GM19035 (cell line): ENCODE measurements at regions not wholly inside any gene's neighbourhood (a gene's known extent, or its start where the extent isn't known, plus 50 kb on each side); places are given as distances from the start of the nearest gene placed in this dataset.
"Not testable (repeated sequence)": the region's sequence is repeated elsewhere in the genome, so short reads cannot be mapped to it uniquely, and the experiment has no call there.

Experiments
- ATAC-seq: cut with Tn5 transposase; IDR thresholded peaks from one replicate; pipeline ENCODE4 v1.9.1; 2021; ENCODE audit not compliant: unreplicated experiment

DNA sequence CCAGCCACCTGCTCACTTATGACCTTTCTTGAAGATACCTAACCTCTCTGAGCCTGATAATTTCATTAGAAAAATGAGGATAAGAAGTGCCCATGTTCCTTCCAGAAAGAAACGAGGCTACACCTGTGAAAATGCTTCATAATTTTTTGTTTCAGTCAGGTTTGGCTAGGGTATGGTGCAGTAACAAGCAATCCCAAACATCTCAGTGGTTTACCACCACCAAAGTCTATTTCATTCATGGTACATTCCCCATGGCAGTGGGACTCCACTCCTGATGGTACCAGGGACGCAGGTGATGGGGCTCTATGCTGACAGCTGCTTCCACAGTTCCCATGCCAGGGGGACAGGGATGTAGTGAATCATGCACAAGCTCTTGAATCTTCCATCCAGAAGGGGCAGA, 147.6 kb upstream of the CES5A start:
- no peak for ATAC-seq

DNA sequence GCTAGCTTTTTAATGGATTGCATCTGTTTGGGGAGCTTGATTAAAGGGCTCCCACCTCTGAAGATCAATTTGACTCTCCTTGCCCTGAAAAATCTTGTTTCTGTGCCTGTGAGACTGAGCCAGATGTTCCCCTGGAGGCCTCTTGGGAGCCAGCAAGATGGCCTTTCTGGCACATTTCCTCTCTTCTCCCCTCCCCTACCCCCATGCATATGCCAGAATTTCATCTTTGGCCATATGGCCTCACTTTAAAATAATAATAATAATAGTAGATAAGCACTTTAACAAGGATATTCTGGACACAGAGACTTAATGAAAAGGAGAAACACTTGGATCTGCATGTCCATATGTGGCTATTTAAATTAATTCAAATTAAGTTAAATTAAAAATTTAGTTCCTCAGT, 144.1 kb upstream of the CES5A start:
- ATAC-seq: no peak

DNA sequence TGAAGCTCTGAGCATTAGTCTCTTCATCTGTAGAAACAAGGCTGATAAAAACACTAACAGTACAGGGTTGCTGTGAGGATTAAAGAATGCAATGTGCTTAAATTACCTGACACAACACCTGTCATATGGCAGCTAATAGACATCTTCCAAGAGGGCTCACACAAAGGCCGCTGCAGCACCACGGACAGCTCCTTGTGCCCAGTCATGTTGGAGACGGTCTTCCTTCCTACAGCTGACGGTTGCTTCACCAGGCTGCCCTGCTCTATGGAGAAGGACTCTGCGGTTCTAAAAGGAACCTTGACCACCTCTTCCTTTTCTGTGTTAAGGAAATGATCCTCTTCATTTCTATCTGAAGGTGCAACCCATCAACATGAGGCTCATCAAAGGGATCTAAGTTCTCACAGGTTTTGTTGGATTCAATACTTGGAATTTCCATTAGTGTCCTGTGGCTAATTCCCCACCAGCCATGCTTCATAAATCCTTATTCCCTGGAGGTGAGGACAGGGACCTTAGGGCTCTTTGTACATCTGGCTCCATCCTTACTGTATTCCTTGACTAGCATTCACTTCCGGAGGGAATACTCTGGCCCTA, 138.9 kb upstream of the CES5A start:
- ATAC-seq: no peak

DNA sequence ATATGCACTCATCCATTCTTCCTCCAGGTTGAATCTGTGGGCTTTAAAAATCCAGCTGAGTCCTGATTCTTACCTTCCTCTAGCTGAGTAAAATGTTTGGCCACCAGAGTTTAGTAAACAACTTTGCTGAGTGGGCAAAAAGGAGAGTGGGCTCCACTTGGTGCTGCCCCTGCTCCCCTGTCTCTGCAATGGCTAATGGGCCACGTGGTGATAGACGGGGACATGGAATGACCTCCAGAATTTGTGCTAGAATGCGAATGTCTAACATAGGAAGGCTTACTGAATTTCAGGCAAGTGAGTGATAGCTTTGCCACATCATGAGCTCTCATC, 137.3 kb upstream of the CES5A start:
- ATAC-seq: no peak

DNA sequence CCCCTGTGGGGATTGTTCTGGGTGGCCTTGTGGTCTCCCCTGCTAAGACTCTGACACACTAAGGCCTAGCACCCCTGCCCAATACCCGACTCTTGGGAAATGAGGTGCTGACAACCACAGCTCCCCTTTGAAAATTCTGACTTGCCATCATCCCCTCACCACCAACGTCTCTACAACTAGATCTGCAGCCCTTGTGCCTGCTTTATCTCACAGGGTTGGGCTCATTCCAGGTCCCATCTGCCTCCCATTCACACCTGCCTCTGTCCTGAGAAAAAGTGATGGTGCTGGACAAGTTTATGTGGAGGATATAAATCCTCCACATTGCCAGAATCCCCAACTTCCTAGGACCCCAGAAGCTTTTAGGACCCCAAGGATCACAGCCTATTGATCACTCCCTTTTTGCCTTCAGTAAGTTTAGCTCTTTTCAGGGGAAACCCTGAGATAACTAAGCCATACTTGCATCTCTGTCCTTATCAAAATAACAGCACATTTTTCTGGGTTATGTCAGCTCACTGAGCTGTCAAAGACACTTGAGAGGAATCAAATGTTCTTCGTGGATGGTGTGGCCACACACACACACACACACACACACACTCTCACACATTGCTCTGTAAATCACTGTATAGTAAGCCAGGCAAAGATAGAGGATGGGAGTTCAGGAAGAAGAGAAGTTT, 136.8 kb upstream of the CES5A start:
- ATAC-seq: no peak

DNA sequence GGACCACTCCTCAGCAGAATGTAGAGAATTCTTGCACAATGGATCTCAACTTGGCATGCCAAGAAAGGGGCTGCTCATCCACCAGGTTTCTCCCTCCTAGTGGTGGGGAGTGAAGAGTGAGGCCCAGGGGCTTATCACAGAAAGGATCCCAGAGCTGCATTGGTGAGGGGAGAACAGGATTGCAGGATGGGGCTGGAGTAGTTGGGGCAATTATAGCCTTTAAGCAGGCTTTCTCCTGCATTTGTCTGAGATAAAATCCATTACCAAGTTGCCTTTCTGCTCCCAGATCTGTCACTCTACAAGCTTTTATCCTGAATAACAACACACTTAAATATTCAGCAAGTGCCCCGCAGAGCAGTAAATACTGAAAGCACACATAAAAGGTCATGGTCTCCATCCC, 130.8 kb upstream of the CES5A start:
- no peak for ATAC-seq

DNA sequence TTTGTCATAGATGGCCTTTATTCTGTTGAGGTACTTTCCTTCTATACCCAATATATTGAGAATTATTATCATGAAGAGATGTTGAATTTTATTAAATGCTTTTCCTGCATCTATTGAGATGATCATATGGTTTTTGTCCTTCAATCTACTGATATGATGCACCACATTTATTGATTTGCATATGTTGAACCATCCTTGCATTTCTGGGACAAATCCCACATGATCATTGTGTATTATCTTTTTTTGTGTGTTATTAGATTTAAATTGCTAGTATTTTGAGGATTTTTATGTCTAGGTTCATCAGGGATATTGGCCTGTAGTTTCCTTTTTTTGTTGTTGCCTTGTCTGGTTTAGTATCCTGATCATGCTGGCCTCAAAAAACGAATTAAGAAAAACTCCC, 124.5 kb upstream of the CES5A start:
- no peak for ATAC-seq

DNA sequence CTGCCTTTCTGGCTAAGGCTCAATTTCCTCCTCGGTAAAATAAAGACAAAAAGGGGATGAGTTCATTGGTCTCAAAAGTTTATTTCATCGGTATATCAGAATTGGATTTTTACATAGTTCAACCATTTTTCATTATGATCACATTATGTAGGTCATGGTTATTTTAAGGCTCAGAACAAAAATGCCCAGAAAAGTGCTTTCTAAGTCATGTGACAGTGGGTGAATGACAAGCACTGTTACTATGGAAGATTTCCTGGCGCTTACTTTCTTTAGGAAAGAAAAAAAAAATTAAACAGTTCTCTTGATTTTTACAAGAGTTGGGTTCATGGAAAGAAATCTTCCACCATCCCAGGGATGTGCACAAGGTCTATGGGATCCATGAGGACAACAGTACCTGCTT, 117.9 kb upstream of the CES5A start:
- no peak for ATAC-seq

DNA sequence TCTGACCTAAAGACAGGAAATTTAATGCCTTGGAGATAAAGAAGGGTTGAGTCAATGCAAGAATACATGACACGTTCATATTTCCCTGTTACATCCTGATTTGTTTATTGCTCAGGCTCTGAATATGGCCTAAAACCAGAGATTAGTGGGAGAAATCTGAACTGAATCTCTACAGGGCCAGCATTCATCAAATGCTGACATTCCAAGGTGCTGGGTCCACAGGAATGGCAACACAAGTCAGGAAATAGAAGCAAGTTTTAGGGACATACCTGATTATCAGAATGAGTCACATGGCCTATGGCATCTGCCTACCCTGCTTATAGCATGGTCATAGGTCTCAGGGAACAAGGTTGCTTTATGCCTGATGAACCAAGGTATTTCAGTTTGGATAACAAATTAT, 117.4 kb upstream of the CES5A start:
- ATAC-seq: no peak

DNA sequence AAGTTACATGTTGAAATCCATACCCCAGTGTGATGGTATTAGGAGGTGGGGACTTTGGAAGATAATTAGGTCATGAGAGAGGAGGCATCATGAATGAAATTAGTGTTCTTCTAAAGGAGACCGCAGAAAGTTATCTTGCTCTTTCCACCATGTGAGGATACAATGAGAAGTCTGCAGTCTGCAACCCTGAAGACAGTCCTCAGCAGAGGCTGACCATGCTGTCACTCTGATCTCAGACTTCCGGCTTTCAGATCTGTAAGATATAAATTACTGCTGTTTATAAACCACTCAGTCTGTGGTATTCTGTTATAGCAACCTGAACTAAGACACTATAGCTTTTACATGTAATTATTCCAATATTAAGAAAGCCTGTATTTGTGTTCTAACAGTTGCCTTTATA, 116.7 kb upstream of the CES5A start:
- no peak for ATAC-seq

DNA sequence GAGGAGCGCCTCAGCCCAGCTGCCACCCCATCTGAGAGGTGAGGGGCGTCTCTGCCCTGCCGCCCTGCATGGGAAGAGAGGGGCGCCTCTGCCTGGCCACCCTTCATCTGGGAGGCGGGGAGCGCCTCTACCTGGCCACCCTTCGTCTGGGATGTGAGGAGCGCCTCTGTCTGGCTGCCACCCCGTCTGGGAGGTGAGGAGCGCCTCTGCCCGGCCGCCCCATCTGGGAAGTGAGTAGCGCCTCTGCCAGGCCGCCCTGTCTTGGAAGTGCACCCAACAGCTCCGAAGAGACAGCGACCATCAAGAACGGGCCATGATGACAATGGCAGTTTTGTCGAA, 114.4 kb upstream of the CES5A start:
- ATAC-seq: no peak

DNA sequence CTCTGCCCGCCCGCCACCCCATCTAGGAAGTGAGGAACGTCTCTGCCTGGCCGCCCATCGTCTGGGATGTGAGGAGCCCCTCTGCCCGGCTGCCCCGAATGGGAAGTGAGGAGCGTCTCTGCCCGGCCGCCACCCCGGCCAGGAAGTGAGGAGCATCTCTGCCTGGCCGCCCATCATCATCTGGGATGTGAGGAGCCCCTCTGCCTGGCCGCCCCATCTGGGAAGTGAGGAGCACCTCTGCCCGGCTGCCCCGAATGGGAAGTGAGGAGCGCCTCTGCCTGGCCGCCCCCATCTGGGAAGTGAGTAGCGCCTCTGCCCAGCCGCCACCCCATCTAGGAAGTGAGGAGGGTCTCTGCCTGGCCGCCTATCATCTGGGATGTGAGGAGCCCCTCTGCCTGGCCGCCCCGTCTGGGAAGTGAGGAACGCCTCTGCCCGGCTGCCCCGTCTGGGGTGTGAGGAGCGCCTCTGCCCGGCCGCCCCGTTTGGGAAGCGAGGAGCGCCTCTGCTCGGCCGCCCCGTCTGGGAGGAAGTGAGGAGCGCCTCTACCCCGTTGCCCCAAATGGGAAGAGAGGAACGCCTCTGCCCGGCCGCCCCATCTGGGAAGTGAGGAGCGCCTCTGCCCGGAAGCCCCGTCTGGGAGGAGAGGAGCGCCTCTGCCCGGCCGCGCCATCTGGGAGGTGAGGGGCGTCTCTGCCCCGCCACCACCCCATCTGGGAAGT, 113.8 kb upstream of the CES5A start:
- not testable (repeated sequence) for ATAC-seq

DNA sequence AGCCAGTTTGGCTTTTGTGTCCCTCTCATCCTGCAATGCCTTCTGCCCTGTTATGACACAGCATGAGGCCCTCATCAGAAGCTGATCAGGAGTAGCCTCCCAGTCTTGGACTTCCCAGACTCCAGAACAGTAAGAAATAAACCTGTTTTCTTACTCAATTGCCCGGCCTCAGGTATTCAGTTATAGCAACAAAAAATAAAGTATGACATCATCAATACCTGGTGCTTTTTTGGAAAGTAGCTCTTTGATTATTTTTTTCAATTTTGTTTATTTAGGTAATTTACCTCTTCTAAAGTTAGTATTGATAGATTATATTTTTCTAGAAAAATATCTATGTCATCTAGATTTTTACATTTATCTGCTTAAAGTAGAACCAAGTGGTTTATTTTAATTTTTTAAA, 112.8 kb upstream of the CES5A start:
- ATAC-seq: no peak

DNA sequence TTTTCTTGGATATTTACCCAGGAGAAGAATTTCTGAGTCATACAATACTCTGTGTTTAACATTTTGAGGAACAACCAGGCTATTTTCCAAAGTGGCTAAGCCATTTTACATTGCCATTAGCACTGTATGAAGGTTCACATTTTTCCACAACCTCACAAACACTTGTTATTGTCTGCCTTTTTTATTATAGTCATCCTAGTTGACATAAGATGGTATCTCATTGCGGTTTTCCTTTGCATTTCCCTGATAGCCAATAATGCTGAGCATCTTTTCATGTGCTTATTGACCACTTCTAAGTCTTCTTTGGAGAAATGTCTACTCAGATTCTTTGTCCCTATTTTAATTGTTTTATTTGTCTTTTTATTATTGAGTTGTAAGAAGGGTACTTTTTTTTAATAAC, 107.4 kb upstream of the CES5A start:
- no peak for ATAC-seq

DNA sequence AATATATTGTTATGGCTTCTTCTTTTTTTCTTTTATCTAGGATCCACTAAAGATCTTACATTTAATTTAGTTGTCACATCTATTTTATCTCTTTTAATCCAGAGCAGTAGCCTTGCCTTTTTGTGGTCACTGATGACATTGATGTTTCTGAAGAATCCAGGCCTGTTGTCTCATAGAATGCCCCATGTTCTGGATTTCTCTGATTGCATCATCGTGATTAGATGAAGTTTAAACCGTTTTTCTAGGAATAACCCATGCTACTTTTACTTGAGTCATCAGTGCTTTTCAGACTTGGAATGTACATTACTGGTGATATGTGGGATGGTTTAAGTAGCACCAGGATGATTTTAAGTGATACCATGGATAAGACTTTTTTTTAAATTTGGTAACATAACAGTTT, 106.4 kb upstream of the CES5A start:
- no peak for ATAC-seq

DNA sequence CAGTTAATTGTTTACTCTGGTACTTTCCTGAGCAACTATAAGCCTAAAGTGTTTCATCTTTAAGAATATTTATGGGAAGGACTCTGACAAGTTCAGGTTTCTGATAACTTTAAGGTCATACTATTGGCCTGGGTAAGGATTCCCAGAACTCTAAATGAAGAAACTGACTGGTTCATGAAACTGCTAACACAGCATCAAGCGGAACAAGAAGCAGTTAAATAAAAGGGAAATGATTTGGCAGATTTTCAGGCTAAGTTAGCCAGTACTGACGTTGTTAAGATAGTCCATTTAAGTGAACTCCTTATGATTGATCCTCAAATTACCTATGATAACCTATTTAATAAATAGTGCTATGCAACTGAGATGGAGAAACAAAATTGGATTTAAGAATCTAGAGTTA, 101.6 kb upstream of the CES5A start:
- no peak for ATAC-seq

DNA sequence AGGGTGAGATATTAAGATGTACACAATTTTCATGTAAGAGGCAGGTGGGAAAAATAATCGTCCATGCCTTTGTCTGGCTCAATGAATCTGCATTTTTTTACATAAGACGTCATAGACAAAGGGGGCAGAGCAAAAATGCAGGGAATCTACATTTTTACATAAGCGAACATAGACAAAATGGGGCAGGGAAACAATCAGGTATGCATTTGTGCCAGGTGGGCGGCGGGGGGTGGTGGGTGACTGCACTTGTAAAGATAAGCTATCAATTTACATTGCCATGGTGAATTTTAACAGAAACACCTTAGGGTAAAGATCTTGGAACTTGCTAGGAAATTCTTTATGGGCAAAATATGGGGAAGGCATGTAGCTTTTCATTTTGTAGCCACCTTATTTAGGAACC, 96.3 kb upstream of the CES5A start:
- no peak for ATAC-seq

DNA sequence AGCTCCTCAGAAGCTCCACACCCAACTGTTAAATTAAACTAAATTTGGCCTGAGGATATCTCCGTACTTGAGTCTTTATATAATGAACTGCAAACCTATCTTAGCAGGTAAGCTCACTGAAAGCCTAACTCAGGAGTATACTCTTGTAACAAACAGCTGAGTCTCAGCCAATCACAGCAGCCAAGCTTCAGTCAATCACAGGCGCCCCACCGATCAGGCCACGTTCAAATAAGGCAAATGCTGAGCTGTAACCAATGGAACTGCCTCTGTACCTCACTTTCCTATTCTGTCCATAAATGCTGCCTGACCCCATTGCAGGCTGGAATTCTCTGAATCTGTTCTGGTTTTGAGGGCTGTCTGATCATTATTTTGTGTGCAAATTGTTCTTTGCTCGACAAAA, 93.0 kb upstream of the CES5A start:
- ATAC-seq: no peak

DNA sequence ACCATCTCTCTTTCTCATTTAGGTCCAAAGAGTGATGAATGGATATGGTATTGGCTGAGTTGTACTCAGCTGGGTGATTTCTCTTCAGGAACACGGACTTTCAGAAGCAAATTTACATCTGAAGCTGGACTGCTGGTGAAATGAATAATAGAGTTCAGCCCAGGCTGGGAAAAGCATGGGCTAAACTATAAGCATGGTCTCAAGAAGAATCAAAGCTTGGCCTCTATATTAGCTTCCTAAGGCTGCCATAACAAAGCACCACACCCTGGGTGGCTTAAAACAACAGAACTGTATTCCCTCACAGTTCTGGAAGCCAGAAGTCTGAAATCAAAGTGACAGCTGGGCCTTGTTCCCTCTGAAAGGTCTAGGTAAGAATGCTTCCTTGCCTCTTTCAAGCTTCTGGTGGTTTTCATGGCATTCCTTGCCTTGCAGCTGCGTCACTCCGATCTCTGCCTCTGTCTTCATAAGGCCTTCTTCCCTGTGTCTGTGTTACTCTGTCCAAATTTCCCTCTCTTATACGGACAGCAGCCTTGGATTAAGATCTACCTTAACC, 89.8 kb upstream of the CES5A start:
- no peak for ATAC-seq

DNA sequence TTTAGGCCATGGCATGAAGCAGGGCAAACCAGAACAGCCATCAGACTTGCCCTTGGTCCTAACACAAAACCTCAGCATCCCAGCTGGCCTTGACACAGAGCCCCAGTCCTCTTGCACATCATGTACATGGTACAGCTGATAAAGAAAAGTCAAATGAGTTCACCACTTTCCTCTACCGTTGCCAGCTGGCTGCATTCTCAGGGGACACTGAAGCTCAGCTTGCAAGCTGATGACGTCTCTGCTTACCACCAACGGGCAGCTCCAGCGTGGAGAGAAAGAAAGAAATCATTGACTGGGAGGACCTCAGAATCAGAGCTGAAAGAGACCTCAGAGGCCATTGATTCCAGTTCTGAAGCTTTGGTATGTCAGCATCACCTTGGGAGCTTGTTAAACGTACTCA, 80.7 kb upstream of the CES5A start:
- no peak for ATAC-seq

DNA sequence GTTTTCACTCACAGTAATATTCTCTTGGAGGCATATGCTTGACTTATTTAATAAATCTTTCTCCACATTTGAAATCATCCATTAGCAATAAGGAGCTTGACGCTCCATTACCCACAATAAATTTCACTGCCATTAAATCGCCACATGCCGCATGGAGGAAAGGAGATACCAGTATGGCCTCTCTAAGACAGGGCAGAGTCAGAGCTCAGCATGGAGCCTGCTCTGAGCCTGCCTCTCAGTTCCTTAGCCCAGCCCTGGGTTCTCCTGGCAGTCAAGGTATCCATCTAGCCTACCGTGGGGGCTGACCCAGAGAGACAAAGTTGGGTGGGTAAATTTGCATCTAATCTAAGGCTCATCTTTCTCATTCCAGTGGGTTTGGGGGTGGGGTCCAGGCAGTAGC, 80.3 kb upstream of the CES5A start:
- no peak for ATAC-seq

DNA sequence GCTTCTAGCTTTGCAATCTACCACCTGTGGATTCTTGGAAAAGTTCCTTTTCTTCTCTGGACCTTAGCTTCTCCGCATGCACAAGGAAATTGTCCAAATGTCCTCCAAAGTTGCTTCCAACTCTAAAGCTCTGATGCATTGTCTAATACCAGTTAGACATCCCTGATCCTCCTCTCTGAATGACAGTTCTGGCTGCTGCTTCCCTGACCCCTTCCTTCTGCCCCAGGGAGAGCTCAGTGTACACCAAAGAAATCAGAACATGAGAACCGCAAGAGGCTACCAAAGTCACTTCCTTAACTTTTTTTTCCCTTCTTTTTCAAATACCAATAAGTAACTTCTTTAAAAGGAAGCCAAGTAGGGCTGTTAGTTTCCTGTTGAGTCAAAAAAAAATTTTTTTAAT, 79.7 kb upstream of the CES5A start:
- ATAC-seq: no peak

DNA sequence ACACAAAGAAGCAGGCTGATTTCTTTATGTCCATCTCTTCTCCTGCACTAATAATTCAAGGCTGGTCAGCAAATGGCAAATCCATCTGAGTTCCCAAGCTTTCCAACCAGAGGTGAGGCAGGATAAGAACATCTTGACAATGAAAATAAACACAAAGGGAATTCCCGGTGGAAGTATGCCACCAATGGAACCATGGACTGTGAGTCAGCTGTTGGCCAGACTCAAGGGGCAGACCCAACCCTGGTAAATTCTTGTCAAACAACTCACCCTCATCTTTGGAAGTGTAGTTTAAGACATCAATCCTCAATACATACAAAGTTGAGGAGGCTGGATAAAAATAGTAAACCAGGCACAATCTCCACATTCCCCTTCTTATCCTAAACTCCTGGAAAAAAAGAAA, 74.3 kb upstream of the CES5A start:
- no peak for ATAC-seq
